Gastroesophageal sphincter (tissue), 3 donors: ENCODE measurements at regions not wholly inside any gene's neighbourhood (a gene's known extent, or its start where the extent isn't known, plus 50 kb on each side); places are given as distances from the start of the nearest gene placed in this dataset.

ENCODE experiments used
- CTCF ChIP-seq, 4 experiments: fragments of 200-600 bp in 2 of 4; fragments of 450-650 bp in 2 of 4; sonication (generic) in 1 of 4; IDR thresholded peaks; one replicate each; pipeline ENCODE4 v1.5.1; 2017 to 2019; ENCODE audit warnings: antibody characterized with exemption in 4 of 4, mild to moderate bottlenecking in 2 of 4, moderate library complexity in 2 of 4
- POLR2A ChIP-seq, 2 donors: fragments of 450-650 bp; IDR thresholded peaks; one replicate each; pipeline ENCODE4 v1.6.1; 2017; ENCODE audit warnings: antibody characterized with exemption in 2 of 2, mild to moderate bottlenecking in 2 of 2, moderate library complexity in 1 of 2

GRCh38 chr1:74857676-74858075 is 124.7 kb downstream of the TYW3 start:
- no peak for TF ChIP-seq CTCF (IDR thresholded peaks at IDR 0.05)
- TF ChIP-seq POLR2A (IDR thresholded peaks at IDR 0.05), result no peak
